ENCODE measurements at regions not wholly inside any gene's neighbourhood (a gene's known extent, or its start where the extent isn't known, plus 50 kb on each side); places are given as distances from the start of the nearest gene placed in this dataset.

GRCh38 chr5:164256954-164257353 is 751.5 kb downstream of the MAT2B start:
- no peak for TF ChIP-seq POLR2A (IDR thresholded peaks at IDR 0.05; ENCODE audit: low read depth, low read length)
- TF ChIP-seq MAX (IDR thresholded peaks at IDR 0.05; ENCODE audit: insufficient read depth, insufficient read length), result no peak

Data from endothelial cell of umbilical vein (primary cell).